C4-2B (cell line): ENCODE measurements at regions not wholly inside any gene's neighbourhood (a gene's known extent, or its start where the extent isn't known, plus 50 kb on each side); places are given as distances from the start of the nearest gene placed in this dataset.

Experiments used
- H3K27ac ChIP-seq: fragments of 450-650 bp; 2 replicates; pipeline ENCODE4 v1.5.1; 2017
- CTCF ChIP-seq: fragments of 450-650 bp; conservative IDR thresholded peaks from 2 replicates; pipeline ENCODE4 v1.5.1; 2017; ENCODE audit warnings: mild to moderate bottlenecking
- ZFX ChIP-seq: fragments of 450-650 bp; IDR thresholded peaks from 2 replicates; pipeline ENCODE4 v1.6.1; 2017

GRCh38 chr18:40685219-40685618, 1269.8 kb upstream of the PIK3C3 start:
- TF ChIP-seq ZFX: no peak
- TF ChIP-seq CTCF: no peak
- H3K27ac ChIP-seq: no peak overlapping the region

DNA sequence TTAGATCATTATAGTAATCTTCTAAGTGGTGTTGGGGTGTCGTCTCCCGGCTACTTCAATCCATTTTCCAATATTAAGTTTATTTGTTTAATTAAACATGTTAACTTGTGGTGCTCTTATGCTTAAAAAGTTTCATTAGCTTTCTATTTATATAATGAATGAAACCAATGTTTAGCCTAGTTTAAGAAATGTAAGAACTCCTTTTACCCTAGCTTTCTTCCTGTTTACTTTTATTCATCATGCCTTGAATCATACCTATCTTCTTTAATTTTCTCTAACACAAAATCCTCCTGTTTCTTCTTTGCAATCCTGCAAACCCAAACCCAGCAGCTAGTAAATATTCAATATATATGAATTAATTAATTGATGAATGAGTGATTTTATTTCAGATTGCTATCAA, 1276.7 kb upstream of the PIK3C3 start:
- H3K27ac ChIP-seq: no peak overlapping the region
- TF ChIP-seq CTCF (no peak), ZFX (no peak)

- no peak overlapping the region for H3K27ac ChIP-seq
- no peak for TF ChIP-seq ZFX
- no peak for TF ChIP-seq CTCF
These were observed 1278.4 kb upstream of the PIK3C3 start for GRCh38 chr18:40676668-40677067.

DNA sequence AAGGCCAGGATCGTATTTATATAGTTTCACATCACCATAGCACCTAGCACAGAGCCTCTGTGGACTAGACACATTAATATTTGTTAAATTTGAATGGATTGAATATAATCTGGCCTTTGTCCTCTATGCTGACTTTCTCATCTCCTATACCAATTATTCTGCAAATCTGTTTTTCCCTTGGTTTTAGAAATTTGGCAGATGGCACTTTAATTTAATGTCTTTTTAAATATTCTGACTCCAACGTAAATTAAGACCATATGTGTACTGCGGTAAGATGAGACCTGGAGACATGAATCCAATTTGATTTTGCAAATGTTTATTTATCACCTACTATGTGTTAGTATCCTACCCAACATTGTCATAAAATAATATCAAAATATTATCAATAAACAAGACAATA, 1281.9 kb upstream of the PIK3C3 start:
- H3K27ac ChIP-seq: no peak overlapping the region
- TF ChIP-seq CTCF (no peak), ZFX (no peak)

- TF ChIP-seq CTCF (no peak), ZFX (no peak)
- no peak overlapping the region for H3K27ac ChIP-seq
These were observed 1282.4 kb upstream of the PIK3C3 start for GRCh38 chr18:40672590-40672989.

DNA sequence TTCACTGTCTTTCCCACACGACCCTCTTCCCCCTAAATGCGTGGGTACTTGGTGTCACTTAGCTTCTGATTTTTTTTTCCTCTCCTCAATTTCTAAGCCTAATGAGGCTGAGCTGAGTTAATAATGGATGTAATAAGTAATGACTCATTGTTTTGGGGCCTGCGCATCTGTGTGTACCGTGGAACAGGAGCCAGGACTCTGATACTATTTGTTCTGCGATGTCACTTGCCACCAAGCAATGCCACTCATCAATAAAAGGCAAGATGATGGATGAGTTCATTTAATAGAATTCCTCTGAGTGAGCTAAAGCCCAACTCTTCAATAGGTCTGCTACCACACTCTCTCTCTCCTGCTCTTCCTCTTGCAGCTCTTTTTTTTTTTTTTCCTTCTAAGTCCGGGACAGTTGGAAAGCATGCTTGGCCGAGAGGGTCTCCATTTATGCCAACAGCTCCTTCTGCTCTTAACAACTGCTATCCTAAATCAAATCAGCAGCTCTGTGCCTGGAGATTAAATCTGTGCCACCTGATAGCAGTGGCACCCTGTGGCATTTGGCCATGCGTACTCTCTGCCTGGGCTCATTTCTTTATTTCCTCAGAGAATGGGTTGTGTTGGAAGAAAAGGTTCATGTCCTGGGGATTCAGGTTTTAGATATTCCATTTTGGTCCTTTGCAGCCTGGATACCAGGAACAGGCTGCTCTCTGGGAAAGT, 1284.2 kb upstream of the PIK3C3 start:
- H3K27ac ChIP-seq: no peak overlapping the region

More for the DNA sequence above, 1284.2 kb upstream of the PIK3C3 start:
- no peak for TF ChIP-seq ZFX
- no peak for TF ChIP-seq CTCF
